Activated CD8-positive, alpha-beta memory T cell treated with anti-CD3 and anti-CD28 coated beads for 36 hours (primary cell): ENCODE measurements at regions not wholly inside any gene's neighbourhood (a gene's known extent, or its start where the extent isn't known, plus 50 kb on each side); places are given as distances from the start of the nearest gene placed in this dataset.

Experiments
- CTCF ChIA-PET: fragments of 350-600 bp; sonication (Branson Sonifier 250); formaldehyde crosslinking; loops from one replicate; lab custom pipeline; 2021; ENCODE audit warnings: antibody characterized with exemption; lab: Charles Lee
- POLR2A ChIA-PET: fragments of 350-600 bp; sonication (Branson Sonifier 250); formaldehyde crosslinking; loops from one replicate; lab custom pipeline; 2021; ENCODE audit warnings: antibody characterized with exemption; lab: Charles Lee

DNA sequence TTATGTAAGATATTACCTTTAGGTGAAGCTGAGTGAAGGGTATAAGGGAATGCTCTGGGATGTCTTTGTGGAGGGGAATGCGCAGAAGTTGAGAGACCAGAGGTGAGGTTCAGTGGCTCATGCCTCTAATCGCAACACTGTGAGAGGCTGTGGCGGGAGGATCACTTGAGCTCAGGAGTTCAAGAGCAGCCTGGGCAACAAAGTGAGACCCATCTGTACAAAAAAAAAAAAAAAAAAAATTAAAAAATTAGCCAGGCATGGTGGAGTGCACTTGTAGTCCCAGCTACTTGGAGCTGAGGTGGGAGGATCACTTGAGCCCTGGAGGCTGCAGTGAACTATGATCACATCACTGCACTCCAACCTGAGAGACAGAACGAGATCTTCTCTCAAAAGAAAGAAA lies 57.3 kb upstream of the SP3 start:
- ChIA-PET CTCF (no interaction called here), POLR2A (no interaction called here)

DNA sequence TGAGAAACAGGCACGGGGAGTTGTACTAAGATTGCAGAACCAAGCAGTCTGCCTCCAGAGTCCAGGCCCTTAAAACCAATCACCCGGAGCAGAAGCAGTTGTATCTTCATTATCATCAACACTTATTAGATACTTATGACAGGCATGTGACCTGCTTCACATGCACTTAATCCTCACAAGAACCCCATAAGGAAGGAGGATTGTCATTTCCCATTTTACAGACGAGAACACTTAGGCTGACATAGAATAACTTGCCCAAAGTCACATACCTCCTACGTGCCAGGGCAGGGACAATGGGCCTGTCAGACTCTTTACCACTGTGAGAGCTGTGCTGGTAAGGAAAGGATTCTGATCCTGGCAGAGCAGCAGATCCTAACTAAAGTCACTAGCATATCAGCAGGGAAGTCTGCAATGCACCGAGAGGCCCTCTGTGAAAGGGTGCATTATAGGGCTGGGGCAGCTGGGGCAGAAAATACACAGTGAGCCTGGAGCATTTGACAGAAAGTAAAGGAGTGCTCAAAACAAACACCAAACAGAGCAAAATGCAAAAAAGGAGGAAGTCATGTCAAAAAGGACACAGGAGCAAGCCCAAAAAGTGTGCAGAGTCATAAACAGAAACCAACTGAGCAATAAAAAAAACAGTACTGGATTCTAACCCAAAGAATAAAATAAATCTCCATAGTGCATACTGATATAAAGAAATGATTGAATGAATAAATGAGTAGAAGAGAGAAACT lies 55.9 kb upstream of the SP3 start:
- CTCF ChIA-PET: interaction anchor here (1.5 kb wide), 1 partner anchor 9 kb away, joined by 4 read pairs; no protein-coding TSS in a partner anchor
- POLR2A ChIA-PET: no interaction called here

DNA sequence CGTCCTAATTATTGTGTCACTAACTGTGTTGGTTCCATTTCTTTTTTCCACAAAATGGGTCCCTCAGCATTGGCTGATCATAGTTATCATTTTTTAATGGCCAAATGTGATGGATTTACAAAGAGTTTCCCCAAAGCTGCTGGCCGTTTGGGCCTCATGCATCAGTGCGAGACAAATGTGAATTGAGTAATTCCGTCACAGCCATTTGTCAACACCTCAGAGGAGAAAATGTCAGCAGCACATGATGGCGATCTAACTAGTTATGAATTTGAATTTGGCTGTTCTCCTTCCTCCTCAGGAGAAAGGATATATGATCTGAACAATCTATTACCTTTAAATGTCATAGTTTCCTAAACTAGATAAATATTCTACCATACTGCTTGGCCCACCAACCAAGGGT lies 54.9 kb upstream of the SP3 start:
- POLR2A ChIA-PET: no interaction called here
- CTCF ChIA-PET: no interaction called here

DNA sequence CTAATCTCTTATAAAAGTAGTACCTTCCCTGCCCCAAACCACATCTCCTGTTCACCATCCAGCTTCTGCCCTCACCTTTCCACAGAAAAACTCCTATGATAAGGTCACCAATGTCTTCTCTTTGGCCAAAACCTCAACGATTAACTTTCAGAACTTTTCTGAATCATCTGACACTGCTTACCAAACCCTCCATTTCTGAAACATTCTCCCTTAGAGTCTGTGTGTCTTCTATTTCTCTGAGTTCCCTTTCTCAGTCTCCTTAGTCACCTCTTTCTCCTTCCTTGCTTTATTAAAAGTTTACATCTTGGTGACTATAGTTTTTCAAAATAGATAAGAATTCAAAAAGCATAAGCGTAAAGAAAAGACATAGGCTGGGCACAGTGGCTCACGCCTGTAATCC lies 51.3 kb upstream of the SP3 start:
- POLR2A ChIA-PET: no interaction called here
- CTCF ChIA-PET: no interaction called here

DNA sequence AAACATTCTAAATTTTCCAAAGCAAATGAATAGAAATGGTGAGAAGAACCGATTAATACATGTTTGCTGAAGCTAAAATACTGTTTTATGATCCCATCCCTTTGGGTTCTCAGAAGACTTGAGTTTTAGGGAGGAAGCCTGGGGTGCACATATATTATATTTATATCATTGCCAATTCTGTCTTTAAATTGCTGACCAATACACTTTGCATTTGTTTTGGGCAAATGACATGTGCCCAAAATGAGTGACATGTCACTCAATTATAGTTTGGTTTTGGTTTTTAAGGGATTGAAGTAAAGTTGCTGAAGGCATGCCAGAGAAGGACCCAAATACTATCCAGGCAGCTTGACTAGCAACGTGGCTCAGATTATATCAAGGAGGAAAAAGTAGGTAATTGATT lies 50.3 kb upstream of the SP3 start:
- CTCF ChIA-PET: no interaction called here
- POLR2A ChIA-PET: no interaction called here
